Stimulated activated naive CD4-positive, alpha-beta T cell (primary cell): ENCODE measurements at regions not wholly inside any gene's neighbourhood (a gene's known extent, or its start where the extent isn't known, plus 50 kb on each side); places are given as distances from the start of the nearest gene placed in this dataset.

Experiments
- DNase-seq, 6 experiments: peaks; one replicate each; lab custom pipeline; 2025; lab: John Stamatoyannopoulos, UW

DNA sequence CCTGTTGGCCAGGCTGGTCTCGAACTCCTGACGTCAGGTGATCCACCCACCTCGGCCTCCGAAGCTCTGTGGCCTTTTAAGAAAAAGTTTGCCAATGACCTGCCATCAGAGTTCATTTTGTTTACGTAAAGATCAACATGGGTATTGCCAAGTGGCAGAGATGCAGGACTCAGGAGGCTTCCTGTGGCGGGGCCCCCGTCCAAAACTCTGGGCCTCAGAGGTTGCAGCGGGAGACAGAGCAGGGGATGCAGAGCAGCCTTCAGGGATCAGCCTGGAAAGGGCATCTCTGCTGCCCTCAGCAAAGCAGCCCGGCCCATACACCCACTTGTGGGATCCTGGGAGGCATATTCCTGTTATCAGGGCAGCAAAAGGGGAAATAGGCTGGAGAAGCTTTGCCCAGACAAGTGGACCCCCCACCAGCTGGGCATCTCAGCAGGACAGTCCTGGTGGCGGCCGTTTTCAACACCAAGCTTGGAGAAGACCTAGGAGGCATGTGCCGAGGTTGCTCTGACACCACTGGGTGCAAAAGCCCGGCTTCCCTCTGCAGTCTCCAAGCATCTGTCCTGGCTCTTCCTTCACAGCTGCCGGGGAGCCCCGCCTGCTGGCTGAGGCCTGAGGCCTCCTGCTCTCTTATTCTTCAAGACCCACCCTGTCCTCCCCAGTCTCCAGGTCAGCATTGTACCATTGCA lies 1152.4 kb downstream of the BRD1 start:
- no peak for DNase-seq

DNA sequence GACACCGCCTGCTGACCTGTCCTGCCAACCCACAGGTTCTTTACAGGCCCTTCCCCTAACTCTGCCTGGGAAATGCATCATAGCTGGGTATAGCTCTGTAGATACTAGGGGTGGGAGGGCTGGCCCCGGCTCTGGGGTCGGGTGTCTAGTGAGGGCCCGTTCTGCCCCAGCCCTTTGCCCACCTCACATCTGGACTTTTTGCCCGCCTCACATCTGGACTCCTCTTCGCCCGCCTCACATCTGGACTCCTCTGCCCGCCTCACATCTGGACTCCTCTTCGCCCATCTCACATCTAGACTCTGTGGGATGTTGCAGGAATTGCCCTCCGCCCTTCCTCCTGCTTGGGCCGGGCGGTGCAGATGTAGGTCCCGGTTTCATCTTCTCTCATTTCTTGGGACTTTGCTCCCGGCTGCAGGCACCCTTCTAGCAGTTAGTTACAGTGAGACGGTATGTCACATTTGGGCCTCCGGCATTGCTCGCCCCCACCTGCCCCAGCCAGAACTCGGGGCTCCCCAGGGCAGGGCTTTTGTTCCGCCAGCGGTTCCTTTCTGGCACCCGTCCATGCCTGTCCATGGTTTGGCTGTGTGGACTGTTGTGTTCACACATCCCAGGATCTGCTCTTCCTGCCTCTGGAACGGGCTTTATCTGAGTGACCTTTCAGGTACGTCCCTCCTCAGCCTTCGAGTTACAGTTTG lies 1153.7 kb downstream of the BRD1 start:
- DNase-seq, result no peak

DNA sequence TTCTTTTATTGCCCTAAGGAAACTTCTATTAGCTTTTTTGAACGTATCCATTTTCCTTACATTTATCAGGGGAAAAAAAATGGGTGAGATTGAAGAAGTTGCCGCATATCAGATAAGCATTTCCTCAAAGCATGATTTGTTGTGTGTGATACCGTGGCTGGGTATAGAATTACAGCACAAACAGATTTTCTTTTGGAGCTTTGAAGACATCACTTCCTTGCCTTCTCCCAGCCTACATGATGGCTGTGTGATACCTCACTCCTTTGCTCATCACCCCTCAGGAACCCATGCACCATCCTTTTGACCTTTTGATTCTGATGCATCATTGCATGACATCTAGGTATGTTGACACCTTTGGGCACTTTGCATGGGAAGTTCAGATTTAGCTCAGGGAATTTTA lies 1155.3 kb downstream of the BRD1 start:
- no peak for DNase-seq

DNA sequence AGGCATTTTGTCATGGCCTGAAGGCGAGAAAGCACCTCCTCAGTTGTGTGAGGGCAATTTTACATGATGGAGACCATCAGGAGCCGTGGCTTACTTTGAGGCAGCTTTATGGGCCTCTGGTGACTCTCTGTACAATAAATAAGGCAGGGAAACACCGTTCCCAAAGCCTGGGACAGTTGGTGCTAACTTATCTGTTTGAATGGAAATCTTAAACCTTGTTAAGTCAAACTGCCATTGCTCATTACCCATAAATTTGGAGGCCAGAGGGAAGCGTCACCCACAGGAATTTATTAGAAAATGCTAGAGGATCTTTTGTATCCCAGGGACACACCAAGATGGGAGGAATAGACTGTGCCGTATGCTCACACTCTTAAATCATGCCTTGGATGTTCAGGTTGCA lies 1156.9 kb downstream of the BRD1 start:
- DNase-seq, result no peak

DNA sequence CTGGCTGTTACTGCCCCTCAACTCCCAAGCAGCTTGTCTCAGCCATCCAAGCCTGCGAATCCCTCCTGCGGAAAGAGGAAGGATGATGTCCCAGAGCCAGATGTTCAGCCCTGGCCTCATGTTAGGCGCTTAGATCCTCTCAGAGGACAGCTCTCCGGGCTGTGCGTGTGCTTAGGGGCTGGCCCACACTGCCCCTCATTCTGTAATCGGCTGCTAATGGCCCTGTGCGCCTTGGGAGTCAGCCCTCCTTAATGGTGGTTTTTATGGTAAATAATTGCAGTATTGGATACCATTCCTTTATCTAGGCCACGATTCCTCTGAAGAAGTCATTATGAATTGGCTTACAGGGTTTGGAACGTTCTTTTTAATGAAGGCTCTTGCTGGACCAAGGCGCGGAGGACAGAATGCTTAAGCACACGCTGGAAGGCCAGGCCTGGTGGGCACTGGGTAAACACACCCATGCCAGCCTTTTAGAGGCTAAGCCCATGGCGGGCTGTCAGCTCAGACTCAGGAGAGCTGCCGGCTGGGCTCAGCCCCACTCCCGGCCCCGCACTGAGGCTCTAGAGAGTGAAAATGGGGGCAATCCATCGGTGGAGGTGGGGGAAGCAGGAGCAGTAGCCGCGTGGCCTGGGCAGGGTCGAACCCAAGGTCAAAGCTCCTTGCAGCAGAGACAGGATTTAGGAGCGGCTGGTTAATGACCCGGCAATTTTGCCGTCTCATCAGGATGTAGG lies 1157.5 kb downstream of the BRD1 start:
- DNase-seq, result no peak

DNA sequence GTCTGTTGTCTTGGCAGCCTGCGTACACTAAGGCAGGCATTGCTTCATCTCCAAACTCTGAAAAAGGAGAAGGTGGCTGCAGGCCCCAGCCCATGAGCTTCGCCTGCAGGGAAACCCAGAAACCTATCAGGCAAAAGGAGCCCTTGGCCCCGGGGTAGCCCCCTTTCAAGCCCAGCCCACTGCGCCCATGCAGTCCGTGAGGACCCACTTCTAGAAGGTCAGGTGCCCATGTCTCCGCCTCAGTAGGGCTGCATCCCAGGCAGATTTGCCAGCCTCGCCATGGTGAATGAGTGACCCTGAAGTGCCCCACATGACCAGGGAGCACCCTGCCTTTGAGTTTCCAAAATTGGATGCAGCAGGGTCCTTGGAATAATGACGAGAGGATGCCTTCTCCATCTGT lies 1158.4 kb downstream of the BRD1 start:
- no peak for DNase-seq

DNA sequence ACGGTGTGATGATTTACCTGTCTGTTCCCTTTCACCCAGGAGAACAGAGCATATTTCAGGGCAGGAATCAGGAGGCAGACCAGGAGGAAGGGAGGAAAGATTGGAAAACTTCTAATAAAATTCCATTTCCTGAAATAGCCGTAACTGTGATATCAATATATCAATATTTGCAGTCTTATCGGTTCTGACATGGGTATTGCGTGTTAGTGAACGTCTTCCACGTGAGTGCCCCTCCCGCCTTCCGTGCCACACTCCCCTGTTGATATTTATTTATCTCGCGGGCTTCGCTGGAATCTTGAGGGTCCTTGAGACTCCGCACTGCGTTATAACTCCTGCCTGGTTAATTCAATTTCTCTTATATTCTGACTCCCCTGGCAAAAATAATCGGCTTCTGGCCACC lies 1160.4 kb downstream of the BRD1 start:
- DNase-seq, result no peak

DNA sequence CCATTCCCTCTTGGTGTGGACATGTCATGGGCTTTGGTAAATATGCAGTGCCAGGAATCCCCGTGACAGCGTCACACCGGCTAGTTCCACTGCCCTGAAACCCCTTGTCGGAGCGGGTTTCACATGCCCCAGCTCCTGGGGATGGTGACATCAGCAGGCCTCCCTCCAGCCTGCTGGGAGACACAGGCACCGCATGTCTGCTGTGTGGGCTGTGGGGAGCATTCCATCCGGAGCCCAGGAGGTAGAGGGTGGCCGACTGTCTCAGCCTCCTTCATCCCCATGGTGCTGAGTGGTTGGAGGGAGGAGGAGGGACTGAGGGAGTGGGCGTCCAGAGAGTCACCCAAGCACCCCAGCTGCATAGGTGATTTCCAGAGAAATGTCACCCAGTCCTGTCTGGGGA lies 1161.1 kb downstream of the BRD1 start:
- DNase-seq, result no peak

DNA sequence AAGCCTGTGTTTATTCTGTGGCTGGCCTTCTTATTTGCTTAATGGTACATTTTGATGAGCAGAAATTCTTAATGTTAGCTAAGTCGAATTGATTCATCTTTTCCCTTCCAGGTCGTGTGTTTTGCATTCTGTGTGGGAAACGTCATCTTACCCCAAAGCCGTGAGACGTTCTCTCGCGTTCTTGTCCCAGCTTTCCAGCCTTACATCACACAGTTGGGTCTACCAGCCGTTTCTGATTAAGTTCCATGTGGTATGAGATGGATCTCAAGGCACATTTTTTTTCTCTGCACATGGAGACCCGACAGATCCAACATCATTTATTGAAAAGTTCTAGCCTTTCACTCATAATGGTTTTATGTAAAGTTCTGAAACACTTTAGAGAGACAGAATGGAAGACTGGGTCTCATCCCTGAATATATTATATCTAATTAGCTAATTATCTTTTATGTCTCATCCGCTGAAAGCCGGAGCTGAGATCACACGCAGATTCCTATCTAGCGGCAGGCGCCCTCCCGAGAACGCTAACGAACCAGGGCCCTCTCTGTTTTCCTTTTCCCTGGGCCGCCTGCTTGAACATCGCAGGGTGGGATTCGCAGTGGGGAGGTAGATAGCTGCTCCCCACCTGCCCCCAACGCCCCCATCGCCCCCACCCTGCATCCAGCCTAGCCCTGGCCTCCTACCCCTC lies 1162.2 kb downstream of the BRD1 start:
- DNase-seq, result no peak

DNA sequence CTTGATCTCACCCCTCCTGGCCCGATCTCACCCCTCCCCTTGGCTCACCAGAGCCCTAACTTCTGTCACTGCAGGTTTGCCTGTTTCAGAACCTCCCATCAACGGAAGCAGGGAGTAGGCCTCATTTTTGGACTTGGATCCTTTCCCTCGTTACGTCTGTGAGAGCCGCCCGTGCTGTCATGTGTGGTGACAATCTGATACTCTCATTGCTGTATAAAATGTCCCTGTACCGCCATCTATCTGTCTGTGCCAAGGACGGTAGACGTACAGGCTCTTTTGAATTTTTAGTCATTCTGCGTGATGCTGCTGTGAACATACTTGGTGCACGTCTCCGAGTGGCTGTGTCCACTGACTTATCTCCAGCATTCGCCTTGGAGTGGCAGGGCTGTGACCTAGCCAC lies 1163.1 kb downstream of the BRD1 start:
- no peak for DNase-seq

DNA sequence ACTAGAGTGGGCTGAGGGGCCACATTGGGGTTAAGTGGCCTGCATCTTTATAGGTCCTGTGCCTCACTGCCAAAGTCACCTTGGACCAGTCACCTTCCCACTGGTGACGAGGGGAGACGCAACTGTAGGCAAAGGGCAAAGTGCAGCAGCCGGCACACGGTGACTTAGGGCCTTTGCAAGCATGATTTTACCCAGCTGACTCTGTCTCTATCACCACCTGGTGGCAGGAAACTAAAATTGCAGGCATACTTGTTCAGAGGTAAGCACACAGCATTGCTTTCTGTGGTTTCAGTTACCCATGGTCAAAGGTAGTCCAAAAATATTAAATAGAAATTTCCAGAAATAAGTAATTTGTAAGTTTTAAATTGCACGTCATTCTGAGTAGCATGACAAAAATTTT lies 1164.4 kb downstream of the BRD1 start:
- no peak for DNase-seq

DNA sequence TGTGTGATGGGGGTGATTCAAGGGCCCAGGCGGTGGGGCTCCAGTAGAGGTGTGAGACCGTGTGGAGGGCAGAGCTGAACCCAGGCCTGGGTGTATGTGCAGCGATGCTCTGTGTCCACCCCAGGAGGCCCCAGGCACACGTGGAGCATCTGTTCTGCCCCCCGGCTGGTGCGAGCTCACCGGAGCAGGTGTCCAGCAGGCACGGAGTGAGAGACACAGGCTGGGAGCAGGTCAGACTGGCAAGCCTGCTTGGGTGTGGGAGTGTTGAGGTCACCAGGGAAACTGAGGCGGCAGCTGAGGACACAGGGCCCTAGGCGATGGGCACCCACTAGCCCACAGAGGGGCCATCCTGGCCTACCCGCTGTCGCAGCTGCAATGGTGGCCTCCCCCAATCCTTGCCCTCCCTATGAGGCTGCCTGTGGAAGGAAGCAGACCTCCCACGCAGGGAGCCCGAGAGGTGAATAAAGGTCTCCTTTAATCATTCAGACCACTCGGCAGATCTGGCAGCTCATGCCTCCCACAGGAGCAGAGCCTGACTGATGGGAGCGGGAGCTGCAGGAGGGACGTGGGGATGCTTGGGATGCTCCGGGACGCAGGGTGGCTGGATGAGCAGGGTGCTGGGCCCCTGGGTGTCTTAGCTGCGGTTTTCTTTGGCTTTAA lies 1165.1 kb downstream of the BRD1 start:
- DNase-seq, result no peak

DNA sequence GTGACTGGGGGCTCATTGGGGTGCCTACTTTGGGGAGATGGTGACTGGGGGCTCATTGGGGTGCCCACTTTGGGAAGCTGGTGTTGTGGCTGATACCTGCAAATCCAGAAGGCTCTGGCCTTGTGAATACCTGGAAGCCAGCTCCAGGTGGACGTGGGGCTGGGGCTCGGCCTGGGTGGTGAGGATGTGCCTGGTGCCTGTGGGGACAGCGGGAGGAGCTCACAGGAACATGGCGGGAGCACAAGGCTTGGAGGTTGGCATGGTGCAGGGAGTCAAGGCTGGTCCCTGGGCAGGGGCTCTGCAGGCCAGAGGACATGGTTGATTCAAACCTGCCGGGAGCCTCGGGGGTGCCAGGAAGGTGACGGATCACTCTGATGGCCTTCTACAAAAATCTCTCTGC lies 1165.7 kb downstream of the BRD1 start:
- no peak for DNase-seq

DNA sequence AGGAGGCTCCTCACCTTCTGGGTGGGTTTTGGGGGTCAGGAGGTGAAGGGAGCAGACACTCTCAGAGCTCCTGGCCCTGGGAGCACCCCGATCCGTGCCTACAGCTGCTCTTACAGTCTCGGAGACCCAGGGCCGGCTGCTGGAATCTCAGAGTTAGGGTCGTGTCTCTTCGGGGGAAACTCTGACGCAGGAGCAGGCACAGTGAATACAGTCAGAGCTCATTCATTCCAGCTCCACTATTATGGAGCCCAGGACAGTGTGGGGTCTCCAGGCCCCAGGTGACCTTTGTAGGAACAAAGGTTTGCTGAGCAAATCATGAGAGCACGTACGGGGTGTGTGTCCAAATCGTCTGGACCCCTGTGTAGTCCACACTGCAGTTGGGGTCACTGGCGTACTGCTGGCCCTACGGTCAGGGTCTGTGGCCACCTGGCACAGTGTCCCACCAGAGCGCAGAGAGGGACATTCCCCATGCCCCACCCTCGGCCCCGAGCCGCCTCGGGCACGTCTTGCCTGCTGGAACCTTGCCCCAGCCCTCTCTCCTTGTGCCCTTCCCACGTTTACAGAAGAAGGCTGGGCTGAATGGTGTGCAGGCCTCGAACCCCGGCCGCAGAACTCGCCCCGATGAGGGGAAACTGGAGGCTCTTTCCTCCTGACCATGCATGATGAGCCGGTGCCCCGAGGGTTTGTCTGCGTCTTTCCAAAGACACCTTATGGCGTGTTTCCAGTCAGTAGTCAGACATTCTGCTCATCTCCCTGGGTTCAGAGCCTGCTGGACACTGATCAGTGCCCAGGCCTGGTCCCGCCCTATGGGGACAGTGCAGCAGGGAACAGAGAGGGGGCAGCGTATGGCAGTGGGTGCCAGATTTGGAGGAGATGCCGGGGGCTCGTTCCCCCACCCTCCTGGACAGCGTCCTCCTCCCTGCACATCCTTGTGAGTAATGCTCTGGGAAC lies 1166.6 kb downstream of the BRD1 start:
- no peak for DNase-seq

DNA sequence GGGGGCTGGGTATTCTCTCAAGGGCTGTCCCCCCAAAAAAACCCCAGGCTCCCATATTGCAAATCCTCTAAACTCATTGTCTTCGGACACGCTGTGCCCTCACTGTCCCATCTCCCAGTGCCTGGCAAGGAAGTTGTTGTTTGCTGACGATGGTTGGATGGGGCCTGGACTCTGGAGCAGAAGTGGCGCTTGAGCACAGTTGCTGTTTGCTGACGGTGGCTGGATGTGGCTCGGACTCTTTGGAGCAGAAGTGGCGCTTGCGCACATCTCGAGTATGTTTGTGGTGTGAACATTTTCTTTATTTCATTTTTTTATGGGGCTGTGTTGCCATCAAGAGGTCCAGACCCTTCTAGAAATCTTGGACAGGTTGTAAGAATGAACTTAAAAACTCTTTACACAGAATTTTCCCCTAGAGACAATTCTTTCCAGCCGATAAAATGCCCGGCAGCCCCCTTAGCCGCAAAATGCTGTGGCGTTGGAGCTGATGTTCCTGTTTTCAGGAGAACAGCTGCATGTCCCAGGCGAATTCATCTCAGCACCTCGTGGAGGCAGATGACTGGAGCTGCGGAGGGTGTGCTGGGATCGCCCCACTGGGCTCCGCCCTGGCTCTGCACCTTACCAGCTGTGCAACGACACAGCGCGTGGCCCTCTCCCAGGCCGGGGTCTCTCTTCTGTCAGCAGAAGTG lies 1167.4 kb downstream of the BRD1 start:
- no peak for DNase-seq

DNA sequence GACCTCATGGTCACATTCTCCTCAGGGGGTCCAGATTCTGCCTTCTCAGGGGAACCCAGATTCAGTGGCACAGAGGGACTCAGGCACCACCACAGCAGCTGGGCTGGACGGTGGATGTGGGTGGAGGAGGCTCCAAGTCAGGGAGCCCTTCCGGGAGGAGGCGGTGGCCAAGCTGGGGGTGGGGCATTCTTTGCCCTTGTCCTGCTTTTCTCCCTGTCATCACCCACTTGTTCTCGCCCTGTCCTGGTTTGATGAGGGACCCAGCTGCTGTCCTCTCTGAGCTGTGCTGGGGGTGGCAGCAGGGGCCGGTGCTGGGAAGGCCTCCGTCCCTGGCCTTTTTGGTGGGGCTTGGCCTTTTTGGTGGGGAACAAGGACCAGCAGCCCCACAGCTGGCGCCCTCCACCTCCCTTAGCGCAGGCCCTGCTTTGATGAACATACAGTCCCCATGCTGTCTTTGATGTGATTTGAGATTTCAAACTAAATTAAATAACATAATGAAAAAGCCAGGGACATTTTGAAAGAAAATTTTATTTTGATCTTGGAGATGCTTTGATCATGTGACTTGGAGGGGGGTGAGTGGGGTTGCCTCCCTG lies 1168.2 kb downstream of the BRD1 start:
- no peak for DNase-seq

DNA sequence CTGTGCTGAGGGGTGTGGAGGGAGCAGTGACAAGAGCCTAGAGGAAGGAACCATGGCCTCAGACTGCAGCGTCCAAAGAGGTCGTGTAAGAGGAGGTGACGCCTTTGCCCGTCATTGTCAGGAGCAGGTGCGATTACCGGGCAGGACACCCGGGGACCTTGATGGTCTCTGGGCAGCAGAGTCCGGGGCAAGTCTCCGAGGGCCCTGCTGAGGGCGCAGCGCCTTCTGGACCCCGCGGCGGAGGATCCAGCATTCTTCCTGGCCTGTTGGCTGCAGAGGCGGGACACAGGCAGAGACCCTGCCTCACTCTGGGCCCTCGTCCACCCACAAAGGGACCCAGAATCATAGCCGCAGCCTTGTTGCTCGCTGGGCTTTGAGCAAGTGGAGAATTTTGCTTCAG lies 1168.8 kb downstream of the BRD1 start:
- no peak for DNase-seq

DNA sequence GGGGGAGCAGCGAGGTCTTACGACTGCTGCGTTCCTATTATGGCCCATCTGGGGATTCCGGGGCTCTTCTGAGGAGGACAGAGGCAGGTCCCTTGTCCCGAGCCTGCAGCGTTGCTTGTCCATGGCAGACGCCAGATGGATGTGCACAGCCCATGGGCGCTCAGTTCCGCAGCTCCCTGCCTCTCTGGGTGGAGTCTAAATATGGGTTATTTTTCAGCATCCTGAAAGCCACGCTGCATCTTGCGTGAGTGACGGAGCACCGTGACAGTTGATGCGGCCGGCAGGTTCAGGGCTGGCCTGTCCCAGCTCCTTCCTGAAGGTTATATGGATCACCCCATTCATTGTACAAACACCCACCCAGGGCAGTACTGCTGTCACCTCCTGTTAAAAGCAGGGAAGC lies 1169.4 kb downstream of the BRD1 start:
- no peak for DNase-seq

DNA sequence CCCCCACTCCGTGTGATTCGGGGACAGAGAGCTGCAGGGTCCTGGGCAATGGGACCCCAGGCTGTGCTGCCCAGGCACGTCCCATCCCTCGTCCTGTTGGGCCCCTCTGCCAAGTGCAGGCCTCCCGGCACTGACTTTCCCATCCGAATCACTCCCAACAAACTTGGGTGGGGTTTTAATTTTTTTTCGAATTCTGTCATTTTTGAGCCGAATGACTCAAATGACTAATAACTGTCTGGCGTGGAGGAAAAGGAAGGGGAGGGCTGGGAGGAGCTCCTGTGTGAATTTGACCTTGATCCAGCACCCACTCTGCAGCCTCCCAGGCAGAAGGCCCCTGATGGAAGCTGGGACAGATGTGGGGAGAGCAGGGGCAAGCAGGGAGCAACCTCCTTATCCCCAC lies 1173.2 kb downstream of the BRD1 start:
- DNase-seq, result no peak

DNA sequence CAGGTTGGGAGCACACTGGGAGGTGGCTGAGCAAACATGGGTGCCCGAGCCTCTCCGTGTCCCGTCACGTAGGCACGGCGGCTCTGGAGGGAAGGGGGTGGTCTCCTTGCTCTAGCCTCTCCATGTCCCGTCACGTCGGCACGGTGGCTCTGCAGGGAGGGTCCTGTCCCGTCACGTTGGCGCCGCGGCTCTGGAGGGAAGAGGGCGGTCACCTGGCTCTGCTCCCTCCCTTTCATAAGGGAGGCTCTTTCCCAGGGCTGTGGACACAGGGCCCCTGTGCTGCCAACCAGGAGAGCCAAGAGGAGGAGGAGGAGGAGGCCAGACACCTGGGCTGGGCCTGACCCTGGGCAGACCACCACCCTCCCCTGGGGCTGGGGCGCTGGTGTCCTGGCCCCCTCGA lies 1173.7 kb downstream of the BRD1 start:
- no peak for DNase-seq
